Glomerular visceral epithelial cell (primary cell): ENCODE measurements at regions not wholly inside any gene's neighbourhood (a gene's known extent, or its start where the extent isn't known, plus 50 kb on each side); places are given as distances from the start of the nearest gene placed in this dataset.
A peak's percentile ranks its signal among the peaks of the same experiment; 100 is the strongest.
"Not testable (repeated sequence)": the region's sequence is repeated elsewhere in the genome, so short reads cannot be mapped to it uniquely, and the experiment has no call there.

ENCODE experiments used
- DNase-seq: peaks from one replicate; pipeline ENCODE4 v3.0.0-alpha.2; 2016; ENCODE audit errors: extremely low spot score

GRCh38 chr20:53721445-53721963, 127.9 kb upstream of the ZNF217 start:
- DNase-seq, result not testable (repeated sequence)

GRCh38 chr20:53719171-53719803, 125.6 kb upstream of the ZNF217 start:
- DNase-seq, result not testable (repeated sequence)

- DNase-seq, result no peak
Observed at GRCh38 chr20:53718142-53719021, 124.7 kb upstream of the ZNF217 start.

- no peak for DNase-seq
Observed at GRCh38 chr20:53716395-53716794, 122.8 kb upstream of the ZNF217 start.

- no peak for DNase-seq
Observed at GRCh38 chr20:53714524-53714923, 120.9 kb upstream of the ZNF217 start.

- no peak for DNase-seq
Observed at GRCh38 chr20:53713328-53714056, 119.9 kb upstream of the ZNF217 start.

GRCh38 chr20:53712212-53712977, 118.8 kb upstream of the ZNF217 start:
- no peak for DNase-seq

GRCh38 chr20:53711333-53712211, 117.9 kb upstream of the ZNF217 start:
- no peak for DNase-seq

GRCh38 chr20:53708129-53708968, 114.7 kb upstream of the ZNF217 start:
- peak; percentile 91 for DNase-seq

GRCh38 chr20:53707371-53708055, 113.9 kb upstream of the ZNF217 start:
- DNase-seq, result peak; percentile 51

GRCh38 chr20:53706466-53707370, 113.1 kb upstream of the ZNF217 start:
- DNase-seq, result no peak

GRCh38 chr20:53706008-53706465, 112.4 kb upstream of the ZNF217 start:
- DNase-seq, result peak; percentile 61

GRCh38 chr20:53702617-53703016, 109.0 kb upstream of the ZNF217 start:
- no peak for DNase-seq

- DNase-seq, result no peak
Observed at GRCh38 chr20:53699906-53700305, 106.3 kb upstream of the ZNF217 start.

- no peak for DNase-seq
Observed at GRCh38 chr20:53699085-53699674, 105.5 kb upstream of the ZNF217 start.

GRCh38 chr20:53698371-53698978, 104.8 kb upstream of the ZNF217 start:
- no peak for DNase-seq
